ENCODE measurements at regions not wholly inside any gene's neighbourhood (a gene's known extent, or its start where the extent isn't known, plus 50 kb on each side); places are given as distances from the start of the nearest gene placed in this dataset.

DNA sequence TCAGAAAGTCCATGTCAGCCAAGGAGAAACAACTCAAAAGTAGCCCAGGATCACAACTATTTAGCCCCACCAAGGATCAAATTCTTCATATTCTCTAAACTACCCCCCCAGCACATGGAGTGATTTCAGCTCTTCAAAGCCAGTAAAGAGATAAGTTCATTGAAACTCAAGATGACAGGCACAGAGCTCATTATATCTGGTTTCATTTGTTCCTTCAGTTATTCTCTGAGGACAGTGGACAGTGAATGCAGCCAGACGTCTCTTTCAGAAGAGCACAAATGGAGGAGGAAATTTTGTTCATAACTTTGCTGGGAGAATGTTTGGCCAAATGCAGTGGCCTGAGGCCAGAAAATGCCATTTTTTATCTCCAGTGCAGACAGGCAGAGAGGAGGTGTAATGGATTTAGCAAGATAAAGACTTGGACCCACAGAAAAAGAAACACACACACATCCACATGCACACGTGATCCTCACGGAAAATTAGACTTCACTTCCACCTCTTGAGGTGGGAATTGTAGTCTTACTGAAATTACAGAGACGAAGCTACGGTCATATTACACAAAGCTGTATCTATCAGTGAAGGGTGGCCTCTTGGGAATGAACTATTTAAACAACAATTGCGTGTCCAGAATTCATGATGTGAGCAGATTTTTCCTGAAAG, 64.6 kb downstream of the HES1 start:
- TF ChIP-seq, protein P1, sequence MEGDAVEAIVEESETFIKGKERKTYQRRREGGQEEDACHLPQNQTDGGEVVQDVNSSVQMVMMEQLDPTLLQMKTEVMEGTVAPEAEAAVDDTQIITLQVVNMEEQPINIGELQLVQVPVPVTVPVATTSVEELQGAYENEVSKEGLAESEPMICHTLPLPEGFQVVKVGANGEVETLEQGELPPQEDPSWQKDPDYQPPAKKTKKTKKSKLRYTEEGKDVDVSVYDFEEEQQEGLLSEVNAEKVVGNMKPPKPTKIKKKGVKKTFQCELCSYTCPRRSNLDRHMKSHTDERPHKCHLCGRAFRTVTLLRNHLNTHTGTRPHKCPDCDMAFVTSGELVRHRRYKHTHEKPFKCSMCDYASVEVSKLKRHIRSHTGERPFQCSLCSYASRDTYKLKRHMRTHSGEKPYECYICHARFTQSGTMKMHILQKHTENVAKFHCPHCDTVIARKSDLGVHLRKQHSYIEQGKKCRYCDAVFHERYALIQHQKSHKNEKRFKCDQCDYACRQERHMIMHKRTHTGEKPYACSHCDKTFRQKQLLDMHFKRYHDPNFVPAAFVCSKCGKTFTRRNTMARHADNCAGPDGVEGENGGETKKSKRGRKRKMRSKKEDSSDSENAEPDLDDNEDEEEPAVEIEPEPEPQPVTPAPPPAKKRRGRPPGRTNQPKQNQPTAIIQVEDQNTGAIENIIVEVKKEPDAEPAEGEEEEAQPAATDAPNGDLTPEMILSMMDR (IDR thresholded peaks at IDR 0.05) = no peak
- no peak for TF ChIP-seq POLR2A (IDR thresholded peaks at IDR 0.05)
